GM18505 (cell line): ENCODE measurements at regions not wholly inside any gene's neighbourhood (a gene's known extent, or its start where the extent isn't known, plus 50 kb on each side); places are given as distances from the start of the nearest gene placed in this dataset.
"Not testable (repeated sequence)": the region's sequence is repeated elsewhere in the genome, so short reads cannot be mapped to it uniquely, and the experiment has no call there.

Source experiments
- ATAC-seq: cut with Tn5 transposase; IDR thresholded peaks from one replicate; pipeline ENCODE4 v1.9.1; 2021; ENCODE audit not compliant: unreplicated experiment
- POLR2A ChIP-seq: IDR thresholded peaks from 4 replicates; pipeline ENCODE4 v1.6.1; 2011; ENCODE audit warnings: borderline replicate concordance; ENCODE audit not compliant: insufficient read depth, insufficient read length; ENCODE audit errors: extremely low read depth

- ATAC-seq, result no peak
- no peak for TF ChIP-seq POLR2A
Observed at GRCh38 chr14:105885561-105886320, 359.4 kb downstream of the TMEM121 start.

GRCh38 chr14:105886791-105887191 lies 360.4 kb downstream of the TMEM121 start:
- not testable (repeated sequence) for ATAC-seq

- no peak for TF ChIP-seq POLR2A
- ATAC-seq, result no peak
Observed at GRCh38 chr14:105887692-105888091, 361.3 kb downstream of the TMEM121 start.

GRCh38 chr14:105888151-105888550 lies 361.8 kb downstream of the TMEM121 start:
- ATAC-seq, result no peak
- TF ChIP-seq POLR2A, result no peak

GRCh38 chr14:105888784-105889665 lies 362.6 kb downstream of the TMEM121 start:
- TF ChIP-seq POLR2A, result no peak
- ATAC-seq, result no peak

GRCh38 chr14:105889666-105890473 lies 363.5 kb downstream of the TMEM121 start:
- TF ChIP-seq POLR2A, result no peak
- no peak for ATAC-seq

- ATAC-seq, result no peak
- TF ChIP-seq POLR2A, result no peak
Observed at GRCh38 chr14:105890474-105891220, 364.3 kb downstream of the TMEM121 start.

GRCh38 chr14:105891221-105891602 lies 364.8 kb downstream of the TMEM121 start:
- no peak for TF ChIP-seq POLR2A
- ATAC-seq, result no peak

GRCh38 chr14:105891631-105892452 lies 365.5 kb downstream of the TMEM121 start:
- ATAC-seq, result no peak
- TF ChIP-seq POLR2A, result no peak

- ATAC-seq, result not testable (repeated sequence)
Observed at GRCh38 chr14:105892453-105893441, 366.4 kb downstream of the TMEM121 start.

GRCh38 chr14:105893686-105894085 lies 367.3 kb downstream of the TMEM121 start:
- not testable (repeated sequence) for ATAC-seq
